Kidney glomerular epithelial cell (primary cell): ENCODE measurements at regions not wholly inside any gene's neighbourhood (a gene's known extent, or its start where the extent isn't known, plus 50 kb on each side); places are given as distances from the start of the nearest gene placed in this dataset.

ENCODE experiments used
- DNase-seq: peaks from one replicate; lab custom pipeline; 2025; lab: John Stamatoyannopoulos, UW

DNA sequence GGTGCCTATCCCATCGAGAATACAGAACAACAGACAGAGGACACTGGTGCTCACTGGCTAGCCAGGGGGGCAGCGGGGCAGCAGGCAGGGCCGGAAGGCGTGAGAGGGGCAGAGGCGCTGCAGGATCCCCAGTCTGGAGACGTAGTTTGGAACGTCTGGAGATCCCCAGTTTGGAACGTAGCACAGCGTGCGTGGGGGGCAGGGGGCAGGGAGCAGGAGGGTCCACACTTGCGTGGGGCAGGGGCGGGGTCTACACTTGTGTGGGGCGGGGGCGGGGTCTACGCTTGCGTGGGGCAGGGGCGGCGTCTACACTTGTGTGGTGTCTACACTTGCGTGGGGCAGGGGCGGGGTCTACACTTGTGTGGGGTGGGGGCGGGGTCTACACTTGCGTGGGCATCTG is 107.2 kb downstream of the DACT2 start:
- DNase-seq, result no peak

- no peak for DNase-seq
Observed at GRCh38 chr6:168211681-168212080, 107.9 kb downstream of the DACT2 start.

DNA sequence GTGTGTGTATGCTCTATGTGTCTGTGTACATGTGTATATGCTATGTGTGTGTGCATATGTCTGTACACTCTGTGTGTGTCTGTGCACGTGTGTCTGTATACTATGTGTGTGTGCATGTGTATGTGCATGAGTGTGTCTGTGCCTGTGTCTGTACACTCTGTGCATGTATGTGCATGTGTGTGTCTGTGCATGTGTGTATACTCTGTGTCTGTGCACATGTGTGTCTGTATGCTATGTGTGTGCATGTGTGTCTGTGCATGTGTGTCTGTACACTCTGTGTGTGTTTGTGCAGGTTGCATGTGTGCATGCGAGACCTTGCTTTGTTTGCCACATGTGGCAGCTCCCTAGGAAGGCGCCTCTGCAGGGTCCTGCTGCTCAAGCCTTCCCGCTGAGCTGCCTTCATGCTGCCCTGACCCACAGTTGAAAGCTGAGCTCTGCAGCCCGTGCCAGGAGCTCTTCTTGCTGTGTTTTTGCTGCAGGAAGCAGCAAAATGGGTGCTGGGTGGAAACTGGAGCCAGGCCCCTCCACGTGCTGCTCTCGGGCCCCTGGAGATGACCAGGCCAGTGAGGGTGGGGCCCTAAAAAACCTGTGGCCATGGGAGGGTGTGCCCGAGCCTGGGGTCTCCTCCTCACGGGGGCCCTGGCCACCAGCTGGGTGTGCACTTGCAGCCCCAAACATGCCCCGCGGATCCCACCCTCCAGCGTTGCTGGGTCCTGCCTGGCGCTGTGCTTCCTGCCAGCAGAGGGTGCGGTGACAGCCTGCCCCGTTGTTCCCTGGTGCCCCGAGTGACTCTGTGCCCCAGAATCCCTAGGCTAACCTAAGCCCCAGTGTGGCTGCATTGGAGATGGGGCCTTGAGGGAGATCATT is 109.1 kb downstream of the DACT2 start:
- no peak for DNase-seq

GRCh38 chr6:168209420-168209819 is 110.2 kb downstream of the DACT2 start:
- DNase-seq, result no peak

- no peak for DNase-seq
Observed at GRCh38 chr6:168208854-168209253, 110.7 kb downstream of the DACT2 start.

DNA sequence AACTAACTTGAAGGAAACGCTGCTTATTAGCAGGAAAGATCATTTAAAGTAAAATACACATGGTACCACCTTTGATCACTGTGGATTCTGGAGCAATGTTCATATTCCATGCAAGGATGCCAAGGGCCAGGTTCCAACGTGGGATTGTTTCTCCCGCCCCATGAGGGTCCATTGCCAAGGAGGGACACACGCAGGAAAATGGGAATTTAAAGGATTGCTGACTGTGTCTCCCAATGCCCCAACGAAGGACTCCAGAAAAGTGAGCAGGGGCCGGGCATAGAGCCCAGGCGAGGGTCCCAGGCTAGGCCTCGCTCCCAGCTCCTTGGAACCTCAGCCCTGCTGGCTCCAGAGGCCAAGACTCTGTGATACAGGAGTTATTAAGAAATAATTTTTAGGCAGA is 111.2 kb downstream of the DACT2 start:
- DNase-seq, result no peak

- no peak for DNase-seq
Observed at GRCh38 chr6:168207421-168208175, 112.0 kb downstream of the DACT2 start.

GRCh38 chr6:168206661-168207274 is 112.8 kb downstream of the DACT2 start:
- no peak for DNase-seq

GRCh38 chr6:168206186-168206585 is 113.4 kb downstream of the DACT2 start:
- DNase-seq, result peak; percentile 9

- no peak for DNase-seq
Observed at GRCh38 chr6:168201799-168202198, 117.8 kb downstream of the DACT2 start.

DNA sequence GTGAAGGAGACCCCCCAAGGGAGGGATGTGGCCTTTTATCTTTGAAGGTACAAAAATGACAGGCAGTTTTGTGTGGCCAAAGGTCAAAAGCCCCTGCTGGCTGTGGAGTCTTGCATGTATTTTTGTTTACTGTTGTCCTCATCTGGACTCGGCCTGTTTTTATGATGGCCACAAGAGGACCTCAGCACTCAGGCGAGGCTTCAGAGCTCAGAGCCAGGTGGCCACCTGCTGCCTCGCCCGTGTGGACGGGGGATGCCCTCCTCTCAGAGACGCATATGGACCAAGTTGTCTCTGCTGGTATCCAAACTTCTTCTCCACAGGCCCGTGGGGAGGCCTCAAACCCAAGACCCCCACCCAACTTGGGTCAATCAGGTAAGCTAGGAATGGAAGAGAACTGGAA is 118.2 kb downstream of the DACT2 start:
- no peak for DNase-seq

GRCh38 chr6:168200571-168201134 is 118.9 kb downstream of the DACT2 start:
- no peak for DNase-seq

DNA sequence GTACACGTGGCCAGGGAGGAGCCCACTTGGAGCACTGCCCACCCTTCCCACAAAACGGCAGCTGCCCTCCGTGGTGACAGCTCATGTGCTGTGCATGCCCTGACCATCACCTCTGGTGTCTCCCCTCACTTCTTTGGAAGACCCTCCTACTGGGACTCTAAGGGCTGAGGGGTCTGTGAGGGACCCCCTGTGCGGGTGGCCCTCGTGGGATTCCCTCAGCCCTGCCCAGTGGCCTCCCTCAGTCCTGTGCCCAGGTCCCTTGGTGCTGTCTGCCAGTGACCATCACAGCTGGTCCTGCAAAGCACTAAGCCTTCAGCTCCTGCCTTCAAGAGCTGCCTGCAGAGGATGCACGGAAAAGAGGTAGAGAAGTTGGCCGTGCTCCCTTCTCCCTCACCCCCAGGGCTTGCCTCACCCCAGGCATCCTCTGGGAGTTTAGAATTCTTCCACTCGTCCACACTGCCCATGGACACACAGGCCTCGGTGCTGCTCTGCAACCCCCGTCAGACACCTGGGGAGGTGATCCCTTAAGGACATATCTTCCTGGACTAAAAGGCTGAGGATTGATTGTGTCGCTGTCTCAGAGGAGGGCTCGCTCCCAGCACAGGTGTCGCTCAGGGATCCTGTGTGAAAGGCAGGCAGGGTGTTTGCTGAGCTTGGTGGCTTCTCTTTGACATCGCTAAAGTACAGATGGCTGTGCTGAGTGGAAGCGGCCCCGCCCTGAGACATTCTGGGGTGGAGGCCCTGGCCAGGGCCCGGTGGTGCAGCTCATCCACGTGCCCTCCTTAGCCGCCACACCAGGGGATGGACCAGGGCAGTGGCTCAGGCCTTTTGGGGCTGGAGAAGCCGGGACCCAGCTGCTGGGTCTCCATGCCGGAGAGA is 119.5 kb upstream of the FRMD1 start:
- no peak for DNase-seq

DNA sequence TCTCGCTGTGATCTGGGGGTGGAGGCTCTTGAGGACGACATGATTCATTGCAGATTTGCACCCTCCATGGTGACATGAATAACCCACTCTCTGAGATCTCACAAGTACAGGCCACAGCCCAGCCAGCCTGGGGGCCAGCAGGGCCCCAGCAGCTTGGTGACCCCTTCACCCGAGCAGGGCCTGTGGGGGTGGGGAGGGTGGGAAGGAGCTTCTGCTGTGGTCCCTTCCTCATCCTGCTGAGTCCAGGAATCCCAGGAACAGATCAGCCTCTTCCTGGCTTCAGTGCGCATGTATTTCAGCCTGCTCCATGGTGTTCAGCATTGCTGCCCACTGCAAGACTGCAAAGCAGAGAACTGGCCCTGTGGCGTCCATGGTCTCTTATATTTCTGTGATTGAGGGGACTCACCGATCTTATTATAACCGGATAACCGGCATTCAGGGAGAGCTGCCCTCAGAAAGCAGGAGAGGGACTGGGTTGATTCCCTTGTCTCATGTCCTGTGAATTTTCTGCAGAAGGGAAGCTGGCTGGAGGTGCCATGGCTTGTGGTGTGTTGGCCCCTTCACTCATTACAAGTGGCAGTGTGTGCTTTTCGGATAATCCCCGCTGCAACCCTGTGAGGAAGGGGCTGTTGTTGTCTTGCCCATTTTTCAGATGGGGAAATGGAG is 118.8 kb upstream of the FRMD1 start:
- DNase-seq, result no peak

- DNase-seq, result no peak
Observed at GRCh38 chr6:168196881-168197635, 118.0 kb upstream of the FRMD1 start.

- DNase-seq, result peak; percentile 37
Observed at GRCh38 chr6:168196385-168196860, 117.4 kb upstream of the FRMD1 start.

DNA sequence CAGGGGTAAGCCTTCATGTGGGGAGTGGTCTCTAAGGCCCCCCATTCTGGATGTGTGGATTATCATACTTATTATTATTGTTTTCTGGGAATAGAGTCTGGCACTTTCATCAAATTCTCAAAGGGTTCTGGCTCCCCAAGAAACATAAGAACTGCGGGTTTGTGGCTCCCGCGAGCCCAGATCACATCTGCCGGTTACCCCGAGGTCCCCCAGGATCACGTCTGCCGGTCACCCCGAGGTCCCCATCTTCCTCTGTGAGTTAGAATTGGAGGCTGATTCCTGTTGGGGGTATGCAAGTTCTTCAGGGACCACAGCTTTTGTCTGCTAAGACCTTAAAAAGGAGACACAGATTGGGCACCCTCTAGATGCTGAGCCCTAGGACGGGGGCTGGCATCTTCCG is 116.7 kb upstream of the FRMD1 start:
- no peak for DNase-seq

DNA sequence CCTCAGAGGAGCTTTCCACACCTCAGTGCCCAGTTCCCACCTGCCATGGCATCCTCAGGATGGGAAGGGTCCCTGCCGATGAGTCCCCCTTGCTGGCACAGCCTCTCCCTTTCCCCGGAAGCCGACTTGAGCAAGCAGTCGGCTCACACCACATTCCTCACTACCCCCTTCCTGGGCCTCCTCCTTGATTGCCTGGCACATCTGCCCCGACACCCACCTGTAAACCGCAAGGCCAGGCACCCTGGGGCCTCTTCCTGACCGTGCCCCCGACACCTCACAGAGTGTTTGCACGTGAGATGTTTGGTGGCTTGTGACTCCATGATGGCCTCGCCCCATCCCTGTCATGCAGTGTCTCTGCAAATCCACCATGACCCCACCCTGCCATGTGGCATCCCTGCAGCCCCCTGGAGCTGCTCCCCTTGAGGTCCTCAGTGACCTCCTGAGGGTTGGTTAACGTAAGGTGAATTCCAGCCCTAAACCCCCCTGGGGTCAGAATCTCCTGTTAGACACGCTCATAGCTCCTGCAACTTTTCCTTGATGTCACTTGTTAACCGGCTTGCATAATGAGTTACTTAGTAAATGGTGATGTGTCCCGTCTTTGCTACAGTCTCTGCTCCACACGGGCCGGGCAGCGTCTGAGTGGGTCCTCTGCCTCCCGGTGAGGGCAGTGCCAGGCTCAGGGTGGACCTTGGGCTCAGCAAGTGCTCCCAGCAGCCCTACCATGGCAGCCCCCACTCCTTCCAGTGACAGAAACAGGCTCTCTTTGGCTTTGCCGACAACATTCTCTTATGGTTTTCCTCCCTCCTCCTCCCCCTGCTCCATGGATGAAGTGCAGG is 115.9 kb upstream of the FRMD1 start:
- no peak for DNase-seq
